IPS-15b (cell line): ENCODE measurements at regions not wholly inside any gene's neighbourhood (a gene's known extent, or its start where the extent isn't known, plus 50 kb on each side); places are given as distances from the start of the nearest gene placed in this dataset.
"Not testable (repeated sequence)": the region's sequence is repeated elsewhere in the genome, so short reads cannot be mapped to it uniquely, and the experiment has no call there.

ENCODE experiments used
- H3K27me3 ChIP-seq: one replicate; pipeline ENCODE4 v1.6.1; 2013; ENCODE audit warnings: low read length; ENCODE audit not compliant: control insufficient read depth, insufficient read depth
- H3K36me3 ChIP-seq: one replicate; pipeline ENCODE4 v1.6.1; 2013; ENCODE audit warnings: low read length; ENCODE audit not compliant: control insufficient read depth, insufficient read depth
- H3K4me1 ChIP-seq: one replicate; pipeline ENCODE4 v1.6.1; 2013; ENCODE audit warnings: mild to moderate bottlenecking, low read length; ENCODE audit not compliant: control insufficient read depth, insufficient read depth
- H3K4me3 ChIP-seq: one replicate; pipeline ENCODE4 v1.5.1; 2013; ENCODE audit warnings: low read depth, low read length
- H3K9ac ChIP-seq: one replicate; pipeline ENCODE4 v1.6.1; 2013; ENCODE audit warnings: low read depth, mild to moderate bottlenecking, low read length
- H3K9me3 ChIP-seq: one replicate; pipeline ENCODE4 v1.6.1; 2013; ENCODE audit warnings: mild to moderate bottlenecking, low read length; ENCODE audit not compliant: control insufficient read depth, insufficient read depth

- no peak overlapping the region for H3K9ac ChIP-seq
- peaks cover 5% of the 10 kb centered on the region for H3K4me1 ChIP-seq
These were observed 413.2 kb upstream of the ACTBL2 start for GRCh38 chr5:57895766-57896165.

DNA sequence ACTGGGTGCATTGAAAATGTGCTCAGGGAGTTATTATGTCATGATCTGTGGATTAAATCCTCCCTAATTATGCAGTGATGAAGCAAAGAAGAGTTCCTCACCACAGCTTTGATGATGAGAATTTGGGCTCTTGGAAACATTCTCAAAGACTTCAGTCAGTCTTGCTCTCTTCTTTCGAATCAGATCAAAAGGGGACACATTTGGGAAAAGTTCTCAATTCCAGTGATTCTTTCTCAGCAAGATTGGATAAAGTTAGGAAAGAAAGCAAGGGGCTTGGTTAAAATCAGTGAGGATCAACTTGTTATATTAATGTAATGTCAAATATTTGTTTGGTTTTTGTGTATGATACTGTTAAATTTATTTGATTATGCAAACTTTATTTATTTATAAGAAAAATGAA, 411.3 kb upstream of the ACTBL2 start:
- H3K9me3 ChIP-seq = no peaks in the 10 kb centered on the region
- no peak overlapping the region for H3K9ac ChIP-seq
- H3K4me3 ChIP-seq = no peak overlapping the region
- H3K27me3 ChIP-seq = no peaks in the 10 kb centered on the region
- H3K36me3 ChIP-seq = no peaks in the 10 kb centered on the region
- peaks cover 6% of the 10 kb centered on the region for H3K4me1 ChIP-seq

More at GRCh38 chr5:57895766-57896165, 413.2 kb upstream of the ACTBL2 start:
- H3K4me3 ChIP-seq = no peak overlapping the region
- H3K27me3 ChIP-seq = no peaks in the 10 kb centered on the region
- H3K9me3 ChIP-seq = no peaks in the 10 kb centered on the region
- no peaks in the 10 kb centered on the region for H3K36me3 ChIP-seq

DNA sequence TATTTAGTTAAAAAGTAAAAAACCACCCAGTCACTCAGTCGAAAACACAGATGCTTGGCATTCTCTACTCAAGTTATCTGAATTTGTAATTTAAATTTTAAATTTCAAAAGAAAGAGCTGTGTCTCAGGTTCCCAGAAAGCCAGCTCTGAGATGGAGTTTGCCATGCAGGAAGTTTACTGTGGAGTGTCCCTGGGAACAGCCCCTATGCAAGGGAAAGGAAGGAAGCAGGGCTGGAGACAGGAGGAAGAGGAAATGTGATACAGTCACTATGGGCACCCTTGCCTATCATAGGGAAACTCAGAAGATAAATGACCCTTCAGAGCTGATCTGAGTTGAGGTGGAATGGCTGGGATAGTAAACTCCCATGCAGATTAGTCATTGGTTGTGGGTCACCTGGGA, 408.8 kb upstream of the ACTBL2 start:
- Histone ChIP-seq H3K4me3 (no peak overlapping the region), H3K27me3 (no peaks in the 10 kb centered on the region), H3K36me3 (no peaks in the 10 kb centered on the region), H3K4me1 (peaks cover 13% of the 10 kb centered on the region), H3K9me3 (no peaks in the 10 kb centered on the region), H3K9ac (no peak overlapping the region)

DNA sequence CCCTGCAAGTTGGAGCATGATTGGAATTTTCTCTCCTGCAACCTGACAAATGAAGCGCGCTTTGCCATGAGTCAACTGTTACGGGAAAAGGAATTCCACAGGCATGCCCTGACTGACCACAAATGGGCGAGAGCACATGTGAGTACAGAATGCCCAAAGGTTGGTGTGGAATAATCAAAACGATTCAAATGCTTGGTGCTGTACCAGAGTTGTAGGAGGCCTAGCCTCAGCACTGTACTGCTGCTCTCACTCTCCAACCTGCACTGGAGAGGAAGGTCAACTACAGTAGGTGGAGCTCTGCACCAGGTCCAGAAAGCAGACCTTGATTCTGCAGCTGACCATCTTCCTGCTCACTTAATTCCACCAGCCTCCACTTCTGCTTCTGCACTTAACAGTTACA, 406.9 kb upstream of the ACTBL2 start:
- Histone ChIP-seq H3K9me3 (no peaks in the 10 kb centered on the region), H3K9ac (no peak overlapping the region), H3K27me3 (no peaks in the 10 kb centered on the region), H3K4me3 (no peak overlapping the region), H3K36me3 (no peaks in the 10 kb centered on the region), H3K4me1 (peaks cover 13% of the 10 kb centered on the region)

GRCh38 chr5:57887851-57888621, 405.4 kb upstream of the ACTBL2 start:
- H3K36me3 ChIP-seq = no peaks in the 10 kb centered on the region
- H3K9me3 ChIP-seq = no peaks in the 10 kb centered on the region
- H3K9ac ChIP-seq = no peak overlapping the region
- H3K4me3 ChIP-seq = no peak overlapping the region
- no peaks in the 10 kb centered on the region for H3K27me3 ChIP-seq
- peaks cover 13% of the 10 kb centered on the region for H3K4me1 ChIP-seq

DNA sequence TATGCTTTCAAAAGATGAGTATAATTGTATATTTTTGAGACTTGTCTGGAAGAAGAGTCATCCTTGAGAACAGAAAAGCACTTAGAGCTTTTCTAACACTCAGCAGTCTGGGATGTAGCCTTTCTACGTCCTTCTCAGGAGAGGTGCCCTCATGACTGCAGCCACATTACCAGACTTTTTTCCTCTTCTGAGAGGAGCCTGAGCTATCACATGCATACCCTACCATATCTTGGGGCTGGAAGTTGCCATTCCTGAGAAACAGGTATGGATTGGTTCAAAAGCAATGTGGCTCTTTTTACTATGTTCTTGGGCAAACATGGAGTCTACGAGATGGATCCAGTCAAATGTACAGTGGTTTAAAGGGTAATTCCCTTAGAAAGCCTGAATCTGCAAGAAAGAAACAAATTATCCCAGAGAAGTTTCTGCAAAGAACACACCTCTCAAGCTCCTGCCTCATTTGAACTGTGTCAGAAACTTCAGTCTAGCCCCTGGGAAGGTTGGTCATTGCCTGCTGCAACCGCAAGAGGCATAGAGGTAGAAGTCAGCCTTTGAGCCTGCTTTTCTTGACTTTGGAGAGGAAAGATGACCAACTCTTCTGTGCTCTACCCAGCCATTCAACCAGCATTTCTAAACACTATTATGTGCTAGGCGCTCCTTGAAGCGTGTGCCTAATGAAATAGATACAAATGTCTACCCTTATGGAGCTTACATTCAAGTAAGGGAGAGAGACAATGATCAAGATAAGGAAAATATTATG, 401.9 kb upstream of the ACTBL2 start:
- Histone ChIP-seq H3K9ac (no peak overlapping the region), H3K4me3 (no peak overlapping the region), H3K4me1 (peaks cover 8% of the 10 kb centered on the region), H3K9me3 (no peaks in the 10 kb centered on the region), H3K36me3 (no peaks in the 10 kb centered on the region), H3K27me3 (no peaks in the 10 kb centered on the region)

GRCh38 chr5:57880216-57880615, 397.6 kb upstream of the ACTBL2 start:
- H3K27me3 ChIP-seq = no peaks in the 10 kb centered on the region
- no peaks in the 10 kb centered on the region for H3K36me3 ChIP-seq
- no peaks in the 10 kb centered on the region for H3K4me1 ChIP-seq
- no peaks in the 10 kb centered on the region for H3K9me3 ChIP-seq
- no peak overlapping the region for H3K4me3 ChIP-seq
- H3K9ac ChIP-seq = no peak overlapping the region

GRCh38 chr5:57878301-57878722, 395.7 kb upstream of the ACTBL2 start:
- H3K9me3 ChIP-seq = no peaks in the 10 kb centered on the region
- H3K9ac ChIP-seq = no peak overlapping the region
- no peaks in the 10 kb centered on the region for H3K27me3 ChIP-seq
- no peak overlapping the region for H3K4me3 ChIP-seq
- H3K4me1 ChIP-seq = no peaks in the 10 kb centered on the region
- no peaks in the 10 kb centered on the region for H3K36me3 ChIP-seq

DNA sequence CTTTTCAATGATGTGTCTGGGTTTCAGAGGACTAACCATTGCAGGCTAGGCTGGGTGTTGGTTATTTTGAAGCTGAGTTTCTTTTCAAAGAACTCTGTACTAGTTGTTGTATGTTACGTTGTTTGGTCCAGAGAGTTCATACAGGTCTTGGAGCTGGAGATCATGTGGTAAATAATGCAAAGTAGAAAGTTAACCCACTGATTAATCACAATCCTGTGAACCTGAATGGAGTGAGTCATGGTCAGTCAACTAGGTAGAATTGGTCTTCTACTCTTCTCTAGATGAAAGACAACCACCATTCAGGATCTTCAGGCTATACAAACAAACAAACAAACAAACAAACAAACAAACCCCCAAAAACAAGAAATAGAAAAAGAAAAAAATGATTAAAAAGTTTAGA, 388.9 kb upstream of the ACTBL2 start:
- H3K9ac ChIP-seq = no peak overlapping the region
- no peaks in the 10 kb centered on the region for H3K4me1 ChIP-seq
- no peak overlapping the region for H3K4me3 ChIP-seq
- H3K36me3 ChIP-seq = no peaks in the 10 kb centered on the region
- H3K27me3 ChIP-seq = no peaks in the 10 kb centered on the region
- H3K9me3 ChIP-seq = peaks cover 3% of the 10 kb centered on the region

DNA sequence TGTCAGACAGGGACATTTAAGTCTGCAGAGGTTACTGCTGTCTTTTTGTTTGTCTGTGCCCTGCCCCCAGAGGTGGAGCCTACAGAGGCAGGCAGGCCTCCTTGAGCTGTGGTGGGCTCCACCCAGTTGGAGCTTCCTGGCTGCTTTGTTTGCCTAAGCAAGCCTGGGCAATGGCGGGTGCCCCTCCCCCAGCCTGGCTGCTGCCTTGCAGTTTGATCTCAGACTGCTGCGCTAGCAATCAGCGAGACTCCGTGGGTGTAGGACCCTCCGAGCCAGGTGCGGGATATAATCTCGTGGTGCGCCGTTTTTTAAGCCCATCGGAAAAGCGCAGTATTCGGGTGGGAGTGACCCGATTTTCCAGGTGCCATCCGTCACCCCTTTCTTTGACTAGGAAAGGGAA, 387.7 kb upstream of the ACTBL2 start:
- H3K4me1 ChIP-seq, H3K9ac ChIP-seq, H3K4me3 ChIP-seq, H3K27me3 ChIP-seq, H3K36me3 ChIP-seq, H3K9me3 ChIP-seq: not testable (repeated sequence)

- Histone ChIP-seq H3K9ac (no peak overlapping the region), H3K4me1 (no peaks in the 10 kb centered on the region), H3K27me3 (no peaks in the 10 kb centered on the region), H3K36me3 (no peaks in the 10 kb centered on the region), H3K4me3 (no peak overlapping the region), H3K9me3 (no peaks in the 10 kb centered on the region)
These were observed 381.1 kb upstream of the ACTBL2 start for GRCh38 chr5:57863661-57864060.

- H3K4me3 ChIP-seq = no peak overlapping the region
- H3K9me3 ChIP-seq = no peaks in the 10 kb centered on the region
- H3K9ac ChIP-seq = no peak overlapping the region
- no peaks in the 10 kb centered on the region for H3K4me1 ChIP-seq
- no peaks in the 10 kb centered on the region for H3K36me3 ChIP-seq
- no peaks in the 10 kb centered on the region for H3K27me3 ChIP-seq
These were observed 380.3 kb upstream of the ACTBL2 start for GRCh38 chr5:57862942-57863341.
